ENCODE measurements at regions not wholly inside any gene's neighbourhood (a gene's known extent, or its start where the extent isn't known, plus 50 kb on each side); places are given as distances from the start of the nearest gene placed in this dataset.

DNA sequence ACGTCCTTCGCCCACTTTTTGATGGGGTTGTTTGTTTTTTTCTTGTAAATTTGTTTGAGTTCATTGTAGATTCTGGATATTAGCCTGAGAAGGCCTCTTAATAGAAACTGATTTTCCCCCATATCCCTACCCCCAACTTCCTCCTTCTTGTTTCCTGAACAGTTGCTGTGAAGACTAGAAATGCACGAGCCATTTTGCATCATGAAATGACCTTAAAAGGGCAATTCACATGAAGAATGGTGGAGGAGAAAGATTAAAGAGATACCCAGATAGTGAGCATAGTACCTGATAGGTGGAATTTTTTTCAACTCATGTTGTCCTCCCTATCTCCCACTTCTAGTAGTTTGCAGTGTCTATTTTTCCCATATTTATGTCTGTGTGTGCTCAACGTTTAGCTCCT lies 55.2 kb upstream of the KCNH8 start:
- no peak for DNase-seq (ENCODE audit: low read depth)
- TF ChIP-seq, protein P1, sequence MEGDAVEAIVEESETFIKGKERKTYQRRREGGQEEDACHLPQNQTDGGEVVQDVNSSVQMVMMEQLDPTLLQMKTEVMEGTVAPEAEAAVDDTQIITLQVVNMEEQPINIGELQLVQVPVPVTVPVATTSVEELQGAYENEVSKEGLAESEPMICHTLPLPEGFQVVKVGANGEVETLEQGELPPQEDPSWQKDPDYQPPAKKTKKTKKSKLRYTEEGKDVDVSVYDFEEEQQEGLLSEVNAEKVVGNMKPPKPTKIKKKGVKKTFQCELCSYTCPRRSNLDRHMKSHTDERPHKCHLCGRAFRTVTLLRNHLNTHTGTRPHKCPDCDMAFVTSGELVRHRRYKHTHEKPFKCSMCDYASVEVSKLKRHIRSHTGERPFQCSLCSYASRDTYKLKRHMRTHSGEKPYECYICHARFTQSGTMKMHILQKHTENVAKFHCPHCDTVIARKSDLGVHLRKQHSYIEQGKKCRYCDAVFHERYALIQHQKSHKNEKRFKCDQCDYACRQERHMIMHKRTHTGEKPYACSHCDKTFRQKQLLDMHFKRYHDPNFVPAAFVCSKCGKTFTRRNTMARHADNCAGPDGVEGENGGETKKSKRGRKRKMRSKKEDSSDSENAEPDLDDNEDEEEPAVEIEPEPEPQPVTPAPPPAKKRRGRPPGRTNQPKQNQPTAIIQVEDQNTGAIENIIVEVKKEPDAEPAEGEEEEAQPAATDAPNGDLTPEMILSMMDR (IDR thresholded peaks at IDR 0.05; ENCODE audit: control insufficient read depth, extremely low read depth, insufficient read depth): no peak
- no peak overlapping the region for H3K4me3 ChIP-seq (ENCODE audit: low read depth, low read length)

DNA sequence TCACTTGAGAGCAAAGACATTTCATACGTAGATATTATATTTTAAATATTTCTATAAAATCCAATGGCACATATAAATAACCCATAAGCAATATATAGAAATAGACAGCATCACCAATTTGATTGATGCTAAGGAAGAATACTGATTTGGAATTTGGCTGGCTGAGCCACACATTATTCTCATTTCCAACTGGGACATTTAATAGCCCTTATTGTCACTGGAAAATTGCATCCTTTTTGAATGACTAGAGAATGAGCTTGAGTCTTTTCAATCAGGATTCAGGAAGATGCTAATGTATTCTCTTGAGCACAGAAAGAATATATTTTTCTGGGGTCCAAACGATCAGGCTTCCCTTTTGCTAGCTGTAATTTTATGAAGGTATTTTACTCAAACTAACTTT lies 70.9 kb upstream of the KCNH8 start:
- TF ChIP-seq, protein P1 (IDR thresholded peaks at IDR 0.05; ENCODE audit: control insufficient read depth, extremely low read depth, insufficient read depth): no peak
- H3K4me3 ChIP-seq (ENCODE audit: low read depth, low read length): no peak overlapping the region
- no peak for DNase-seq (ENCODE audit: low read depth)

DNA sequence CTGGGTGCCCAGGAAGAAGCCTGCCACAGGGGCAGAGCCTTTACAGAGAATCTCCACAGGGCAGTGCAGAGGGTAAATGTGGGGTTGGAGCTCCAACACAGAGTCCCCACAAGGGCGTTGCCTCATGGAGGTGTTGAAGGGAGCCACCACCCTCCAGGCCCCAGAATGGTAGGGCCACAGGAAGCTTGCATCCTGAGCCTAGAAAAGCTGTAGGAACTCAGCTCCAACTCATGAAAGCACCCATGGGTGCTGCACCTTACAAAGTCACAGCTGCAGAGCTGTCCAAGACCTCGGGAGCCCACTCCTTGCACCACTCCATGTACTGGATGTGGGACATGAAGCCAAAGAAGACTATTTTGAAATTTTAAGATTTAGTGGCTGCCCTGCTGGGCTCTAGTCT lies 73.3 kb upstream of the KCNH8 start:
- H3K4me3 ChIP-seq (ENCODE audit: low read depth, low read length): no peak overlapping the region
- TF ChIP-seq, protein P1 (IDR thresholded peaks at IDR 0.05; ENCODE audit: control insufficient read depth, extremely low read depth, insufficient read depth): no peak
- no peak for DNase-seq (ENCODE audit: low read depth)

DNA sequence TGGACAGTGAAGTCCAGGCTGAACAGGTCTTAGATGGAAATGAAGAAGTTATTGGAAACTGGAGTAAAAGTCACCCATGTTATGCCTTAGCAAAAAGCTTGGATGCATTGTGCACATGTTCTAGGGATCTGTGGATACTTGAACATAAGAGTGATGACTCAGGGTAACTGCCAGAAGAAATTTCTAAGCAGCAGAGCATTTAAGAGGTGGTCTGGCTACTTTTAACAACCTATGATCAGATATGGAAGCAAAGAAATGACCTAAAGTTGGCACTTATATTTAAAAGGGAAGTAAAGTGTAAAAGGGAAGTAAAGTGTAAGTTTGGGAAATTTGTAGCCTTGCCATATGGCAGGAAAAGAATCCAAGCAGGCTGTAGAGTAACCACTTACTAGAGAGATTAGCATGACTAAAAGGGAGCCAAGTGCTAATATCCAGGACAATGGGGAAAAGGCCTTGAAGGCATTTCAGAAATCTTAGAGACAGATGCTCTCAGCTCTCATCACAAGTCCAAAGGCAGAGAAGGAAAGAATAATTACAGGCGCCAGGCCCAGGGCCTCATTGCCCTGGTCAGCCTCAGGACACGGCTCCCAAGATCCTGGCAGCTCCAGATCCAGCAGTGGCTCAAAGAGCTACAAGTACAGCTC lies 73.9 kb upstream of the KCNH8 start:
- TF ChIP-seq, protein P1 (IDR thresholded peaks at IDR 0.05; ENCODE audit: control insufficient read depth, extremely low read depth, insufficient read depth): no peak
- no peak for DNase-seq (ENCODE audit: low read depth)
- H3K4me3 ChIP-seq (ENCODE audit: low read depth, low read length): no peak overlapping the region

DNA sequence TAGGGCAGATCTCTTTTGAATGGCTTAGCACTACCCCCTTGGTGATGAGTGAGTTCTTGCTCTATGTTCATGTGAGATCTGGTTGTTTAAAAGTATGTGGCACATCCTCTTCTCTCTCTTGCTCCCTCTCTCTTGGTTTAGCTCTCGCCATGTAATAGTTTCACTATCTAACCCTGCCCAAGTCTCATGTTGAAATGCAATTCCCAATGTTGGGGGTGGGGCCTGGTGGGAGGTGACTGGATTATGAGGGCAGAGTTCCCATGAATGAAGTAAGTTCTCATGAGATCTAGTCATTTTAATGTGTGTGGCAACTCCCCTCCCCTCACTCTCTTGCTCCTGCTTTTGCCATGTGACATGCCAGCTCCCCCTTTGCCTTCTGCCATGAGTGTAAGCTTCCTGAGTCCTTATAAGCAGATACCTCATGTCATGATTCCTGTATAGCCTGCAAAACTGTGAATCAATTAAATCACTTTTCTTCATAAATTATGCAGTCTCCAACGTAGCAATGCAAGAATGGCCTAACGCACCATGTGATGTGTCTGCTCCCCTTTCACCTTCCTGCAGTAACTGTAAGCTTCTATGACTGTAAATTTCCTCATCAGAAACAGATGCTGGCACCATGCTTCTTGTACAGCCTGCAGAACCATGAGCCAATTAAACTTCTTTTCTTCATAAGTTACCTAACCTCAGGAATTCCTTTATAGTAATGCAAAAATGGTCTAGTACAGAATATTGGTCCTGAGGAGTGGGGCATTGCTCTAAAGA lies 74.8 kb upstream of the KCNH8 start:
- no peak for DNase-seq (ENCODE audit: low read depth)
- no peak overlapping the region for H3K4me3 ChIP-seq (ENCODE audit: low read depth, low read length)
- TF ChIP-seq, protein P1 (IDR thresholded peaks at IDR 0.05; ENCODE audit: control insufficient read depth, extremely low read depth, insufficient read depth): no peak

DNA sequence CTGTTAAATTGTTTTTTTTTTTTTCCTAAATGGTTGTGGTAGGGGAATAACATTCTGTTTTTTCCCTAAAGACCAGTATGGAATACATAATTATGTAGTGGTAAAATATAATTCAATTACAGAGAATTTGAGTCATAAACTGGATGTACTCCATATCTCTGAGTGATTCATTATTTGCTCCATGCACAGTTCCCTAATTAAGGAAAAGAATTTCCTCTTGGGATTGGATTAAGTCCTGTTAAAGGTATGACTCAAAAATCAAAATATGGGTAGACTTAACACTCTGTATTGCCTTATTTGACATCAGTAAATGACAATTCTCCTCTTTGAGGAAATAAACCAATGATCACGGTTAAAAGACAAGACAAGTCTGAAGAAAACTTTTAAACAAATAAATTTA lies 78.0 kb upstream of the KCNH8 start:
- H3K4me3 ChIP-seq (ENCODE audit: low read depth, low read length): no peak overlapping the region
- TF ChIP-seq, protein P1 (IDR thresholded peaks at IDR 0.05; ENCODE audit: control insufficient read depth, extremely low read depth, insufficient read depth): no peak
- no peak for DNase-seq (ENCODE audit: low read depth)

Data from LNCaP clone FGC (cell line).